ENCODE measurements at regions not wholly inside any gene's neighbourhood (a gene's known extent, or its start where the extent isn't known, plus 50 kb on each side); places are given as distances from the start of the nearest gene placed in this dataset.

DNA sequence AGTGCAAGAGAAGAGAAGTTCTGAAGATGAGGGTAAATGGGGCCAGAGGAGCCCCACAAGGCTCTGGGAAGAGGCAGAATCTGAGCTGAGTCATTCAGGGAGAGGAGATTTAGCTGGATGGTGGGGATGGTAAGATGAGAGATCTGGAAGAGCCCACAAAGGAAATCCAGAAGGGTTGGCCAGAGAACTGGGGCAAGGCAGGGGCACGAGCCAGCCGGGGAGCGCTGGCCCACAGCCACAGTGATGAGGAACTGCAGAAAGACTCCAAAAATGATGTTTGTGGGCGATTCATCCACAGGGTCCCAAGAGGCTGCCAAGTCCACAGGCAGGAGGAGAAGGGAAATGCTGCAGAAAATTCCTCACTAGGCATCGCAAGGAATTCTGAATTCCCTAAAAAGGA, 75.9 kb upstream of the ATP2B2 start:
- Histone ChIP-seq H3K4me3 (no peak overlapping the region), H3K36me3 (no peaks in the 10 kb centered on the region), H3K27me3 (peaks cover 0 to 12% (median 0%) of the 10 kb centered on the region in 3 donors), H3K4me1 (no peaks in the 10 kb centered on the region), H3K27ac (no peak overlapping the region), H3K9me3 (no peaks in the 10 kb centered on the region)
- intact Hi-C loops (cut with DNase I): no loop called here
- no peak for DNase-seq
- WGBS, 2 donors: 71 to 73% methylated on average over 5 of the region's 5 CpGs
- TF ChIP-seq POLR2AphosphoS5 (IDR thresholded peaks at IDR 0.05) (no peak), POLR2A (IDR thresholded peaks at IDR 0.05) (no peak), EP300 (IDR thresholded peaks at IDR 0.05) (no peak)
- TF ChIP-seq, protein P1, sequence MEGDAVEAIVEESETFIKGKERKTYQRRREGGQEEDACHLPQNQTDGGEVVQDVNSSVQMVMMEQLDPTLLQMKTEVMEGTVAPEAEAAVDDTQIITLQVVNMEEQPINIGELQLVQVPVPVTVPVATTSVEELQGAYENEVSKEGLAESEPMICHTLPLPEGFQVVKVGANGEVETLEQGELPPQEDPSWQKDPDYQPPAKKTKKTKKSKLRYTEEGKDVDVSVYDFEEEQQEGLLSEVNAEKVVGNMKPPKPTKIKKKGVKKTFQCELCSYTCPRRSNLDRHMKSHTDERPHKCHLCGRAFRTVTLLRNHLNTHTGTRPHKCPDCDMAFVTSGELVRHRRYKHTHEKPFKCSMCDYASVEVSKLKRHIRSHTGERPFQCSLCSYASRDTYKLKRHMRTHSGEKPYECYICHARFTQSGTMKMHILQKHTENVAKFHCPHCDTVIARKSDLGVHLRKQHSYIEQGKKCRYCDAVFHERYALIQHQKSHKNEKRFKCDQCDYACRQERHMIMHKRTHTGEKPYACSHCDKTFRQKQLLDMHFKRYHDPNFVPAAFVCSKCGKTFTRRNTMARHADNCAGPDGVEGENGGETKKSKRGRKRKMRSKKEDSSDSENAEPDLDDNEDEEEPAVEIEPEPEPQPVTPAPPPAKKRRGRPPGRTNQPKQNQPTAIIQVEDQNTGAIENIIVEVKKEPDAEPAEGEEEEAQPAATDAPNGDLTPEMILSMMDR (IDR thresholded peaks at IDR 0.05): no peak

DNA sequence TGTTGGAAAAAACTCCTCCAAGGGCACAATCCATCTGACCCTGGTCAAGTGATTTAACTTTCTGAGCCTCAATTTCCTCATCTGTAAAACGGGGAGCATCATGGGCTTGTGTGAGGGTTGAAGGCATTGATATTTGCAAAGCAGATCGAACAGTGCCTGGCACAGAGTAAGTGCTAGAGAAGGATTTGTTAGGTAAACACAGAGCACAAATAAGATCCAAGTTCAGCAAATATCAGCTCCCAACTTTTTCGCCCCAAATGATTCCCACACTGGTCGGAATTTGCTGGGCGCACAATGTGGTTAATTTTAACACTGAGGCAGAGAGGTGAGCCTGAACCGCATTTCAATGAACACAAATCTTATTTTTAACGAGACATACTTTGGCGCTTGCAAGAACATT, 76.3 kb upstream of the ATP2B2 start:
- 73 to 82% methylated on average over 8 of the region's 8 CpGs for whole genome bisulfite sequencing, 2 donors
- DNase-seq: no peak
- peaks cover 0 to 12% (median 0%) of the 10 kb centered on the region in 3 donors for H3K27me3 ChIP-seq
- no peaks in the 10 kb centered on the region for H3K4me1 ChIP-seq
- no peaks in the 10 kb centered on the region for H3K36me3 ChIP-seq
- no peaks in the 10 kb centered on the region for H3K9me3 ChIP-seq
- TF ChIP-seq POLR2AphosphoS5 (IDR thresholded peaks at IDR 0.05): no peak
- no peak for TF ChIP-seq EP300 (IDR thresholded peaks at IDR 0.05)
- TF ChIP-seq POLR2A (IDR thresholded peaks at IDR 0.05): no peak
- TF ChIP-seq, protein P1 (IDR thresholded peaks at IDR 0.05): no peak
- no peak overlapping the region for H3K4me3 ChIP-seq
- H3K27ac ChIP-seq: no peak overlapping the region
- intact Hi-C loops (cut with DNase I): no loop called here

DNA sequence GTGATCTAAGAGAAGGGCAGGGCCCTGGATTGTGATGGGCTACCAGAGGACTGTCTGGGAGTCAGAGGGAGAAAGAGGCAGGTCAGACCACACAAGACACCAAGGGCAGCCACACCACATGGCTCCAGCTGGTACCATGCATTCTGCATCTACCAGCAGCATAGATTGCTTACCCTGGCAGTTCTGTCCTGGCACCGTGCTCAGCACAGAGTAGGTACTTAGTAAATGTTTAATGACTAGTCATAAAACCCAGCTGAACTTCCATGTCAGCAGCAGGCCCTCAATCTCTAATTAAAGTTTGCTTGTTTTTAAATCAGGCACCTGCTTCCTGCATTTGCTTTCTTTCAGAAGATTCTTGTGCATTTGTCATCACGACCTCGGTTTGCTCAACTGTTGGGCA, 77.3 kb upstream of the ATP2B2 start:
- no peak for DNase-seq
- no peaks in the 10 kb centered on the region for H3K4me1 ChIP-seq
- no peak for TF ChIP-seq POLR2AphosphoS5 (IDR thresholded peaks at IDR 0.05)
- TF ChIP-seq POLR2A (IDR thresholded peaks at IDR 0.05): no peak
- no peaks in the 10 kb centered on the region for H3K36me3 ChIP-seq
- intact Hi-C loops (cut with DNase I): no loop called here
- H3K27me3 ChIP-seq: peaks cover 0 to 12% (median 0%) of the 10 kb centered on the region in 3 donors
- H3K9me3 ChIP-seq: no peaks in the 10 kb centered on the region
- no peak overlapping the region for H3K27ac ChIP-seq
- WGBS, 2 donors: 17 to 56% methylated on average over 3 of the region's 3 CpGs
- H3K4me3 ChIP-seq: no peak overlapping the region

DNA sequence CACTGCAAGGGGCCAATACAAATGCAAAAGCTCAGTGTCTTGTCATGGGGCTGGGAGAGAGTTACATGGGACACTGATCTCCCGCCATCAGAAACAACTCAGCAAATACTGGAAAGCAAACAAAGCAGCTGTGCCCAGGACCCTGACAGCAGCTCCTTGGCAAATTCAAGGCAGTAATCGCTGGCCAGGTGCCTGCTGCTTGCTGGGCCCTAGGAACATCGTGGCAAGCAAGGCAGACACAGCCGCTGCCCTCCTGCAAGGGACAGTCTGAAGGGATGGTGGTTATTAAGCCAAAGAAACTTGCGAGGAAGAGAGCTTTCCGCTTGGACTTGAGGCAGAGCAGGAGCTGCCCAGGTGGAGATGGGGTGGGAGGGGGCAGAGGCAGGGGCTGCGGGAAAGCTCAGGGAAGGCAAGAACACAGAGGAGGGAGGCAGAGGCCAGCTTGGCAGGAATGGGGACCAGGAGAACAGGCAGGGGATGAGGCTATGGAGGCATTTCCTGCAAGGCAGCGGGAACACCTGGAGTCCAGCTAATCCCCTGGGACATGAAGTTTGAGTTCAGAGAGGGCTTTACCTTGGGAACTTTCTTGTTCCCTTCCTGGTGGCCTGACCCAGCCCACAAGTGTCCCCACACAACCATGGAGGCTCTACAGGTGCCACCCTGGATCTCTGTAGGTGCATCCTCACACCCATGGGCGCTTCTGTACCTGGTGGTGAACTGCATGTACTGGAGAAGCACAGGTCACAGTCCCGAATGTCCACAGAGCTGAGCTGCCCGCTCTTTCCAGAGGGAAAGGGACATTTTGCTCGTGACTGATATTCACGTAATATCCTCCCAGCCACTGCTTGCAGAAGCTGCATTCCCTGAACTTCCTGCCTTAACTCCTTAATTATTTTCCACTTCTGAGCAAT, 78.7 kb upstream of the ATP2B2 start:
- Histone ChIP-seq H3K27me3 (peaks cover 0 to 12% (median 0%) of the 10 kb centered on the region in 3 donors), H3K36me3 (no peaks in the 10 kb centered on the region), H3K4me1 (no peaks in the 10 kb centered on the region), H3K4me3 (no peak overlapping the region), H3K9me3 (no peaks in the 10 kb centered on the region), H3K27ac (no peak overlapping the region)
- DNase-seq: no peak
- intact Hi-C loops (cut with DNase I): no loop called here
- no peak for TF ChIP-seq POLR2A (IDR thresholded peaks at IDR 0.05)
- WGBS, 2 donors: 54 to 66% methylated on average over 13 of the region's 13 CpGs

DNA sequence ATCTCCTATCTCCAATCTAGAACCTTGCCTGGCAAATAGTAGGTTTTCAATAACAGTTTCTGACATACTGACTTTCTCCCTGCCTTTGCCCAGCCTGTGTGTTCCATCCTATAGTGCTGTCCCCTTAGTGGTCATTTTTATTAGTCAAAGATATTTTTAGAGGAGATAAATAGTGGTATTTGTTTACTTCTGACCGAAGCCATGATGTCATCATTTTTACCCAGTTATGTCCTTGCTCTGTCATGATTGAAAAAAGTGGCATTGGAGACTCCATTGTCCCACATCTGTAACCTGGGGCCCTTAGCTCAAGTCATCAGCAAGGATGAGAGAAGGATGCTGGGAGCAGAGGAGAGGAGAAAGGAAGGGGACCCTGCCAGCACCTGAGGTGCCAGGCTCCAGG, 80.6 kb upstream of the ATP2B2 start:
- DNase-seq: no peak
- H3K4me1 ChIP-seq: no peaks in the 10 kb centered on the region
- no peaks in the 10 kb centered on the region for H3K9me3 ChIP-seq
- no peaks in the 10 kb centered on the region for H3K36me3 ChIP-seq
- intact Hi-C loops (cut with DNase I): no loop called here
- no peak overlapping the region for H3K4me3 ChIP-seq
- peaks cover 0 to 12% (median 0%) of the 10 kb centered on the region in 3 donors for H3K27me3 ChIP-seq
- WGBS, 2 donors: 30 to 52% methylated on average over 1 of the region's 1 CpG
- H3K27ac ChIP-seq: no peak overlapping the region
- TF ChIP-seq, protein P1 (IDR thresholded peaks at IDR 0.05): no peak
- TF ChIP-seq EP300 (IDR thresholded peaks at IDR 0.05): no peak
